ENCODE measurements at regions not wholly inside any gene's neighbourhood (a gene's known extent, or its start where the extent isn't known, plus 50 kb on each side); places are given as distances from the start of the nearest gene placed in this dataset.

GRCh38 chr11:127815331-127815730 lies 772.0 kb downstream of the ETS1 start:
- H3K79me1 ChIP-seq (replicated peaks; ENCODE audit: low read length, poor library complexity, severe bottlenecking), result no peaks in the 10 kb centered on the region
- H3K27me3 ChIP-seq (ENCODE audit: control insufficient read depth in 1 of 2, insufficient read depth in 1 of 2, low read length in 2 of 2), result no peaks in the 10 kb centered on the region
- H4K8ac ChIP-seq (ENCODE audit: low read length), result no peak overlapping the region
- H2AFZ ChIP-seq (ENCODE audit: low read depth, low read length), result no peak overlapping the region
- H3K4me3 ChIP-seq (ENCODE audit: insufficient read depth in 1 of 2, low read depth in 1 of 2, low read length in 2 of 2), result no peak overlapping the region
- H3K9me3 ChIP-seq (ENCODE audit: control insufficient read depth, low read length), result no peaks in the 10 kb centered on the region
- no peak overlapping the region for H2BK15ac ChIP-seq (ENCODE audit: low read depth, poor library complexity, severe bottlenecking)
- H3K9ac ChIP-seq (ENCODE audit: low read length), result no peak overlapping the region
- H3K36me3 ChIP-seq (ENCODE audit: control insufficient read depth in 1 of 2, insufficient read depth in 2 of 2, low read depth in 1 of 2, low read length in 2 of 2), result no peaks in the 10 kb centered on the region
- H2BK120ac ChIP-seq (ENCODE audit: low read depth, low read length), result no peak overlapping the region
- no peaks in the 10 kb centered on the region for H3K4me1 ChIP-seq (ENCODE audit: control insufficient read depth, insufficient read depth, low read depth, low read length)
- no peak overlapping the region for H2AK5ac ChIP-seq (ENCODE audit: low read length, severe bottlenecking)
- H4K91ac ChIP-seq (ENCODE audit: low read length), result no peak overlapping the region
- H3K4me2 ChIP-seq (ENCODE audit: low read length, poor library complexity, severe bottlenecking), result no peak overlapping the region
- no peak overlapping the region for H3K27ac ChIP-seq (ENCODE audit: low read length, poor library complexity, severe bottlenecking)
- H2BK5ac ChIP-seq (ENCODE audit: low read depth, low read length, poor library complexity, severe bottlenecking), result no peak overlapping the region
- H3K14ac ChIP-seq (ENCODE audit: low read length in 2 of 2), result no peak overlapping the region
- no peak overlapping the region for H2BK12ac ChIP-seq (ENCODE audit: low read length in 2 of 2)
- H3K23ac ChIP-seq (ENCODE audit: low read length in 2 of 2), result no peak overlapping the region
- no peak for DNase-seq
- no peak overlapping the region for H3K4ac ChIP-seq (ENCODE audit: low read depth in 1 of 2, low read length in 2 of 2)
- no peak overlapping the region for H3K18ac ChIP-seq (ENCODE audit: low read depth in 1 of 2, low read length in 2 of 2)

GRCh38 chr11:127806501-127806900 lies 780.9 kb downstream of the ETS1 start:
- Histone ChIP-seq H3K4me1 (ENCODE audit: control insufficient read depth, insufficient read depth, low read depth, low read length) (no peaks in the 10 kb centered on the region), H2AFZ (ENCODE audit: low read depth, low read length) (no peak overlapping the region), H3K27ac (ENCODE audit: low read length, poor library complexity, severe bottlenecking) (no peak overlapping the region), H3K79me1 (replicated peaks; ENCODE audit: low read length, poor library complexity, severe bottlenecking) (no peaks in the 10 kb centered on the region), H4K8ac (ENCODE audit: low read length) (no peak overlapping the region), H3K36me3 (ENCODE audit: control insufficient read depth in 1 of 2, insufficient read depth in 2 of 2, low read depth in 1 of 2, low read length in 2 of 2) (no peaks in the 10 kb centered on the region), H2BK15ac (ENCODE audit: low read depth, poor library complexity, severe bottlenecking) (no peak overlapping the region), H2AK5ac (ENCODE audit: low read length, severe bottlenecking) (no peak overlapping the region), H3K18ac (ENCODE audit: low read depth in 1 of 2, low read length in 2 of 2) (no peak overlapping the region), H4K91ac (ENCODE audit: low read length) (no peak overlapping the region), H3K23ac (ENCODE audit: low read length in 2 of 2) (no peak overlapping the region), H3K14ac (ENCODE audit: low read length in 2 of 2) (no peak overlapping the region), H3K4me2 (ENCODE audit: low read length, poor library complexity, severe bottlenecking) (no peak overlapping the region), H3K9ac (ENCODE audit: low read length) (no peak overlapping the region), H2BK5ac (ENCODE audit: low read depth, low read length, poor library complexity, severe bottlenecking) (no peak overlapping the region), H3K9me3 (ENCODE audit: control insufficient read depth, low read length) (no peaks in the 10 kb centered on the region), H2BK120ac (ENCODE audit: low read depth, low read length) (no peak overlapping the region), H3K27me3 (ENCODE audit: control insufficient read depth in 1 of 2, insufficient read depth in 1 of 2, low read length in 2 of 2) (no peaks in the 10 kb centered on the region), H2BK12ac (ENCODE audit: low read length in 2 of 2) (no peak overlapping the region), H3K4me3 (ENCODE audit: insufficient read depth in 1 of 2, low read depth in 1 of 2, low read length in 2 of 2) (no peak overlapping the region), H3K4ac (ENCODE audit: low read depth in 1 of 2, low read length in 2 of 2) (no peak overlapping the region)
- no peak for DNase-seq
- WGBS, result no CpG with 5 or more reads among the region's 1 CpG

- Histone ChIP-seq H2BK12ac (ENCODE audit: low read length in 2 of 2) (no peak overlapping the region), H3K14ac (ENCODE audit: low read length in 2 of 2) (no peak overlapping the region), H3K4me3 (ENCODE audit: insufficient read depth in 1 of 2, low read depth in 1 of 2, low read length in 2 of 2) (no peak overlapping the region), H3K23ac (ENCODE audit: low read length in 2 of 2) (no peak overlapping the region), H4K8ac (ENCODE audit: low read length) (no peak overlapping the region), H3K9ac (ENCODE audit: low read length) (no peak overlapping the region), H3K9me3 (ENCODE audit: control insufficient read depth, low read length) (no peaks in the 10 kb centered on the region), H3K27me3 (ENCODE audit: control insufficient read depth in 1 of 2, insufficient read depth in 1 of 2, low read length in 2 of 2) (no peaks in the 10 kb centered on the region), H3K79me1 (replicated peaks; ENCODE audit: low read length, poor library complexity, severe bottlenecking) (no peaks in the 10 kb centered on the region), H3K27ac (ENCODE audit: low read length, poor library complexity, severe bottlenecking) (no peak overlapping the region), H3K36me3 (ENCODE audit: control insufficient read depth in 1 of 2, insufficient read depth in 2 of 2, low read depth in 1 of 2, low read length in 2 of 2) (no peaks in the 10 kb centered on the region), H3K4me1 (ENCODE audit: control insufficient read depth, insufficient read depth, low read depth, low read length) (no peaks in the 10 kb centered on the region), H4K91ac (ENCODE audit: low read length) (no peak overlapping the region), H3K18ac (ENCODE audit: low read depth in 1 of 2, low read length in 2 of 2) (no peak overlapping the region), H3K4me2 (ENCODE audit: low read length, poor library complexity, severe bottlenecking) (no peak overlapping the region), H2AK5ac (ENCODE audit: low read length, severe bottlenecking) (no peak overlapping the region), H2BK15ac (ENCODE audit: low read depth, poor library complexity, severe bottlenecking) (no peak overlapping the region), H3K4ac (ENCODE audit: low read depth in 1 of 2, low read length in 2 of 2) (no peak overlapping the region), H2BK5ac (ENCODE audit: low read depth, low read length, poor library complexity, severe bottlenecking) (no peak overlapping the region), H2AFZ (ENCODE audit: low read depth, low read length) (no peak overlapping the region), H2BK120ac (ENCODE audit: low read depth, low read length) (no peak overlapping the region)
- no peak for DNase-seq
- 33% methylated on average over 1 of the region's 1 CpG for WGBS
Measured at GRCh38 chr11:127805771-127806170, 781.6 kb downstream of the ETS1 start.

GRCh38 chr11:127804747-127805400 lies 782.5 kb downstream of the ETS1 start:
- Histone ChIP-seq H2BK120ac (ENCODE audit: low read depth, low read length) (no peak overlapping the region), H2BK15ac (ENCODE audit: low read depth, poor library complexity, severe bottlenecking) (no peak overlapping the region), H3K9me3 (ENCODE audit: control insufficient read depth, low read length) (no peaks in the 10 kb centered on the region), H4K8ac (ENCODE audit: low read length) (no peak overlapping the region), H3K14ac (ENCODE audit: low read length in 2 of 2) (no peak overlapping the region), H2AK5ac (ENCODE audit: low read length, severe bottlenecking) (no peak overlapping the region), H3K18ac (ENCODE audit: low read depth in 1 of 2, low read length in 2 of 2) (no peak overlapping the region), H3K27ac (ENCODE audit: low read length, poor library complexity, severe bottlenecking) (no peak overlapping the region), H2AFZ (ENCODE audit: low read depth, low read length) (no peak overlapping the region), H3K4ac (ENCODE audit: low read depth in 1 of 2, low read length in 2 of 2) (no peak overlapping the region), H2BK12ac (ENCODE audit: low read length in 2 of 2) (no peak overlapping the region), H3K27me3 (ENCODE audit: control insufficient read depth in 1 of 2, insufficient read depth in 1 of 2, low read length in 2 of 2) (no peaks in the 10 kb centered on the region), H3K23ac (ENCODE audit: low read length in 2 of 2) (no peak overlapping the region), H3K9ac (ENCODE audit: low read length) (no peak overlapping the region), H3K79me1 (replicated peaks; ENCODE audit: low read length, poor library complexity, severe bottlenecking) (no peaks in the 10 kb centered on the region), H3K4me3 (ENCODE audit: insufficient read depth in 1 of 2, low read depth in 1 of 2, low read length in 2 of 2) (no peak overlapping the region), H3K4me2 (ENCODE audit: low read length, poor library complexity, severe bottlenecking) (no peak overlapping the region), H4K91ac (ENCODE audit: low read length) (no peak overlapping the region), H3K4me1 (ENCODE audit: control insufficient read depth, insufficient read depth, low read depth, low read length) (no peaks in the 10 kb centered on the region), H3K36me3 (ENCODE audit: control insufficient read depth in 1 of 2, insufficient read depth in 2 of 2, low read depth in 1 of 2, low read length in 2 of 2) (no peaks in the 10 kb centered on the region), H2BK5ac (ENCODE audit: low read depth, low read length, poor library complexity, severe bottlenecking) (no peak overlapping the region)
- DNase-seq, result no peak
- WGBS, result 53% methylated on average over 1 of the region's 2 CpGs

Measured in mesenchymal stem cell (in vitro differentiated cells and primary cell).